ENCODE measurements at regions not wholly inside any gene's neighbourhood (a gene's known extent, or its start where the extent isn't known, plus 50 kb on each side); places are given as distances from the start of the nearest gene placed in this dataset.
"Not testable (repeated sequence)": the region's sequence is repeated elsewhere in the genome, so short reads cannot be mapped to it uniquely, and the experiment has no call there.

DNA sequence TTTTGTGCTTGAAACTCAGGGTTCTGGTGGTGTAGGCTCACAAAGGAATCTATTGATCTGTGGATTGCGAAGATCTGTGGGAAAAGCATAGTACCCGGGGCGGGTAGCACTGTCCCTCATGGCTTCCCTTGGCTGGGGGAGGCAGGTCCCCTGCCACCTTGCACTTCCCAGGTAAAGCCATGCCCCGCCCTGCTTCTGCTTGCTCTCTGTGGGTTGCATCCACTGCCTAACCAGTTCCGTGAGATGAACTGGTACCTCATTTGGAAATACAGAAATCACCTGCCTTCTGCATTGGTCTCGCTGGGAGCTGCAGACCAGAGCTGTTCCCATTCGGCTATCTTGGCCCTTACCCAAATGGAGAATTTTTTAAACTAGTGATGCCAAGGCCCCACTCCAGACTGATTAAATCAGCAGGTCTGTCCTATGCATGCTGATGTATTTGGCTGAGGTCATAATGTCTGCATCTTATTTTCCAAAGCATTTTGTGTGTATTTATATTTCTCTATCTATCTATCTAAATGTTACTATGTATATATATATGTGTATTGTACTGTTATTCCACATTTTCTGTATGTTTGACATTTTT, 65.5 kb upstream of the SLC7A14 start:
- no peak for DNase-seq

DNA sequence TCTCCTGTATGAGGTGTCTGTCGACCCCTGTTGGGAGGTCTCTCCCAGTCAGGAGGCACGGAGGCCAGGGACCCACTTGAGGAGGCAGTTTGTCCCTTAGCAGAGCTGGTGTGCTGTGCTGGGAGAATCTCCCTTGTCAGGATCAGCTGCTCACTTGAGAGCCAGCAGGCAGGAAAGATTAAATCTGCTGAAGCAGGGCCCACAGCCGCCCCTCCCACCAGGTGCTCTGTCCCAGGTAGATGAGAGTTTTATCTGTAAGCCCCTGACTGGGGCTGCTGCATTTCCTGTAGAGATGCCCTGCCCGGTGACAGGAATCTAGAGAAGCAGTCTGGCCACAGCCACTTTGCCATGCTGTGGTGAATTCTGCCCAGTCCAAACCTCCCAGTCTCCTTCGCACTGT, 64.7 kb upstream of the SLC7A14 start:
- not testable (repeated sequence) for DNase-seq

DNA sequence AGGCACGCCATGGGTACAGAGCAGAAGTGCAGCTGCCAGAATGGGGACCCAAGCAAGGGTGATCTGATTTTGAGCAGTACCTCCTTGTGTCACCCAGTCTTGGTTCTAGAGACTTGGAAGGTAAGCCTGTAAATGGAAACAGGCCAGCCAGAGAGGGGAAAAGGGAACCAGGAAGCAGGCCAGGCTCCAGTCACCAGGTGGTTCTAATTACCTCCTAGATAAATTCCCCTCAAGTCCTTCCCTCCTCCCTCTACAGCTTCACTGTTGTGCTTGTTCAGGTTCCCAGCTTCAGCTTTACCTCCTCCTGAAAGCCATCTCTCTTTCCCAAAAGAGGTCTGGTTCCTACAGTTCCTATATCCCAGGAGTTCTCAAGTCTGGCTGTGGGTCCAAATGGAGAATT, 58.8 kb upstream of the SLC7A14 start:
- no peak for DNase-seq

DNA sequence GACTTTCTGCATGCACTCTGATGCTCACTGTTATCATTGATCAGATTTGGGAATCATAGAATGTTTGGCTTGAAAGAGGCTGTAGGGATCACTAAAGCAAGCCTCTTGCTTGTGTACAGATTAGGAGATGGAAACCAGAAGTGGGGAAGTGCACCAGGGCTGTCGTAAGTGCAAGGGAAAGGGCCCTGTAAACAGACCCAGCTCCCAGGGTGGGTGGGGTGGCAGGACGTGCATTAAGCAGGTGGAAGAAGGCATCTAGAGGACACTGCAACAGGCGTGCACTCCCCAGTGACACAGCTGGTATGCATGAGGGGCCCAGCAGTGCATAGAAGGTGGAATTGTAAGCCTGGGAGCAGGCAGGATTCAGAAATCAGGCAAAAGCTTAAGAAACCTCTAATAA, 58.0 kb upstream of the SLC7A14 start:
- DNase-seq = no peak

DNA sequence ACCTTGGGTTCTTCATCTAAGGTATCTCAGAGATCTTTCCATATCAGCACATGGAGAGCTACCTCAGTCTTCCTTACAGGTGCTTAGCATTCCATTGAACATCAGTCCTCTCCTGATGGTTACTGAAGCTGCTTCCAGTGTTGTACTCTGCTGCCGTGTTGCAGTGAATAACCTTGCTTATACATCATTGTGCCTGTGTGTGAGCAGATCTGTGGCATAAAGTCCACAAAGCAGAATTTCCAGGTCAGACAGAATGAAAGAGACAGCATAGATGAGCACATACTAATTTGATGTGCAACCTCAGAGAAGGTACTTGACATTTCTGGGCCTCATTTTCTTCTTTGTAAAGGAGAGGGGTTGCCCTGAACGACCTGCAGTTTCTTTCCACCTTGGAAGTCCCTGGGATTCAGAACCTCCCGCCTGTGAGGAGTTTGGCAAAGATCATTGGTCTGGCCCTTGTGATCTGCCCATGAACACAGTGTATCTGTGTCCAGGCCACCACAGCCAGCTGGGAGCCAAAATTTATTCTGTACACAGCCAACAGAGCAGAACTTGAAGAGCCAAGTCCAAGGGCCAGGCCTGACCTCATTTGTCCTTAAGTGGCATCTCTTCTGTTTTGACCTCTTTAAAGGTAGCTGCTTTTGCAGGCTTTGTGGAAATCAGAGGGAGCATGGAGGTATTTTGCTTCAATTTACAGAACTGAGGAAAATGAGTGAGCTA, 57.2 kb upstream of the SLC7A14 start:
- DNase-seq = no peak

DNA sequence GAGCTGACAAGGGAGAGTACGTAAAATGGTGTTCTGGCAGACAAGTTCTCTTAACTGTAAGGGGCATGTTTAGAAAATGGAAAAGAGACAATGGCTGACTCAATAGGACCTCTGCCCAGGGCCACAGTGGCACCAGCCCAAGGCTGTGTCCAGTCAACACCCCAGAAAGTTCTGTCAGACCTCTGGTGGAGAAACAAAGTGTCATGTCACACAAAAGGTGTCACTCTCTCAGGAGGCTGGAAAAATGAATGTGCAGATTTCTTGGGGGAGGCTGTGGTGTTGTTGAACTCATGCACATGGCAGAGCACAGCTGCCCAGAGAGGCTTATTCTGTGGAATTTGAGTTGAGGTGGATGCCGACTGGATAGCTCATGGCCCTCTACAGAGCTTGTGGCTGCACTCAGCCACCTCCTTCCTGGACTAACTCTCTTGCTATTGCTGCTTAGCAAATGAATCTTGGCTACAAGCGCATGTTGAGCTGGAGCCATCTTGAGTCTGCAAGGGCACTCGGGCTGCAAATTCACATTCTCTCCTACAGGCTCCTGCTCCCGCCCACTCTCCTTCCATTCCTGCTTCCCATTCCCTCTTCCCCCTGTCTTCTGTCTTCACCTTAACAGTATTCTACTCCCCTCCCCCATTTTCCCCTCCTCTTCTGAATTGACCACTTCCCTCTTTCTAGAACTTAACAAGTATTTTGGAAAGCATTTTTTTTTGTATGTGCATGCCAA, 55.8 kb upstream of the SLC7A14 start:
- no peak for DNase-seq

DNA sequence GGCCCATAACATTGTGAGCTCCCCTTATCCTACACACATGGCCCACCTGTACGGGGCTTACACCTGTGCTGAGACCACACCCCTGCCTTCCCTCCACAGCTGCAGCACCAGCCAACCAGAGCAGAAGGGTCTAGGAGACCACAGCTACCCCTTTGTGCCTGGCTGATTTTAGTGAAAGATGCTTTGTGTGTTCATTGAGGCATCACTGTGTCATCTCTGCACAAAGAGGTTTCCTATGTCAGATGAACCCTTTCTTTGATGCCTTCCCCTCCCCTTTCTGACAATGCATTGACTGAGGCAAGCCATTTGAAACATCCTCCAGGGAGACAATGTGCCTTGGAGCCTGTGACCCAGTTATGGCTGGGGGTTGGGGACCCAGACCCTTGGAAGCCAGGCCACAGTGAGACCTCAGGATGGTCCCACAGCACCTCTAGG, 54.9 kb upstream of the SLC7A14 start:
- DNase-seq = no peak

DNA sequence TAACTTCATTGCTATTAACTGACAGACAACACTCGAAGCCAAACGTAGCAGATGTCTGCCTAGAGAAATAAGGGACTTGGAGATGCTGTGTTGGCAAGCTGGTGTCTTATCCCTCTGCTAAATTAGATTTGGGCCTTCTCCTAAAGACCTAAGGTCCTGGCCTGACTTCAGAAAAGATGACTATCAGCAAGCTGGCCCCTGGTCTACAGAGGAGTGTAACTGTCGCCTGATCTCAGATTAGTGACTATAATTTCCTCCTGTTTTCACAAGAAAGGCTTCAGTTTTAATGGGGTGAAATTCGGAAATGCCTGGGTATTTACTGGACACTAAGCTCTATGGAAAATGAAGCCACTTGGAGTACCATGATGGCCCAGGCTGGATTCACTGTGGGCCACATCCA, 53.1 kb upstream of the SLC7A14 start:
- no peak for DNase-seq

DNA sequence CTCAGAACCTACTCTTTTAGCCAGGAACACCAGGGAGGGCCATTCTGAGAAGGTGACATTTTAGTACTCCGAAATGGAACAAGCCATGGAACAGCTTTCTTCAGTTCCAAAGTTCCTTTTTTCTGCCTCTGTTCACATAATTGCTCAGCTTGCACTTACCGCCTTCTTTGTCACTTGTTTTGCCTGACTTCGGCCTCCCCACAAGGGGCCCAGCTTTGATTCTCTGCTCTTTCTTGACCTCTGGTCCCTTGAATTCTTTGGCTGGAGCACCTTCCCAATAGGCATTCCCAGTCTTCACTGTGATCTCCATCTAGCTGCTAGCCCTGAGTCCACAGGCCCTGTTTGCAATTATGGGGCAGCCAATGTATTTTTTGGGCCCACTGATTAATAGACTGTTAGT, 51.4 kb upstream of the SLC7A14 start:
- DNase-seq = no peak

DNA sequence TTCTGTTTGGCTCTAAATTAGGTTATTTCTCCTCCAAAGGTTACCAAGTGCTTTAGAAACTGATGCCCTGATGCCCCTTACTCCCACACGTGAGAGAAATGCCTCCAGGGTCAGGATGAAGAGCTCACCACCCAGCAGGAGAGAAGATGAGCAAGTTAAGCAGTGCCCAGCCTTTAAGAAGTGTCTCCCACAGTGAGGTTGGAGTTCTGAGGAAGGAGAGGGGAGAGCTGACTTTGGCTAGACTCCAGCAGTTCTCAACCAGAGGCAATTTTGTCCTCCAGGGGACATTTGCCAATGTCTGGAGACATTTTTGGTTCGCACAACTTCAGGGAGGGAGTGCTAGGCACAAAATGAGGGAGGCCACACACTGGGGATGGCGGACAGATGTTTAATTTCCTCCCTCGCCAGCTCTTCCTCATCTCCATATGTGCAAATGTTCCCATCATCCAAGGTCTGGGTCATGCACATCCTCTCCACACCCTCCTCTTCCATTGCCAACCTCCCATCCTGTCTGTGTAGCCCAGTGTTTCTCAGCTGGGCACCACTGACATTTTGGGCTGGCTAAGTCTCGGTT, 50.6 kb upstream of the SLC7A14 start:
- DNase-seq = no peak
